HG03025 (cell line): ENCODE measurements at regions not wholly inside any gene's neighbourhood (a gene's known extent, or its start where the extent isn't known, plus 50 kb on each side); places are given as distances from the start of the nearest gene placed in this dataset.

Experiments
- ATAC-seq: cut with Tn5 transposase; IDR thresholded peaks from one replicate; pipeline ENCODE4 v1.9.1; 2021; ENCODE audit warnings: mild to moderate bottlenecking, moderate library complexity; ENCODE audit not compliant: unreplicated experiment, low FRiP score

DNA sequence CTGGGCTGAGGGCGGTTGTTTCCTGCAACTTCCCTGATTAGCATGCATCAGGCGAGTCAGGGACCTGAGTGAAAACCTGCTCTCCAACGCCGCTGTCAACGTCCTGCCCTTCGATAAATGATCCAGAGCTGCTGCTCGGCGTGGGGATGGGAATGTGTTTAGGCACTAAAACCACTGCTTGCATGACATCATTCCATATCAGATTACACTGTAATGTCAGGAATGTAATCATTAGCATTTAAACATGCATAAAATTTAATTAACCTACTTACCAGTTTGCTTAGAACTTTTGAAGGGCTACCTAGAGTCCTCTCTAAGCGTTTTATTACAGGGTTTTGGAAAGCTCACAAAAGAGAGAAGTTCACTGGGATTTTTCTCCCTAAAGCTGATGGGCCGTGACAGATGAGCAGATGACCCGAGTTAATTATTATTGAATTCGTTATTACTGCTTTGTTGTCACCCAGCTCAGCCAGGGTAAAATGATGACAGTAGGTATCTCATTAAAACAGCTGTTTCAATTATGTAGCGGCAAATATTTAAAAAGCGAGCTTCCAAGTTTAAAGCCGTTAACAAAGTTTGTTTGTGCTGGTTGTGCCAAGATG lies 685.6 kb upstream of the SALL3 start:
- no peak for ATAC-seq

DNA sequence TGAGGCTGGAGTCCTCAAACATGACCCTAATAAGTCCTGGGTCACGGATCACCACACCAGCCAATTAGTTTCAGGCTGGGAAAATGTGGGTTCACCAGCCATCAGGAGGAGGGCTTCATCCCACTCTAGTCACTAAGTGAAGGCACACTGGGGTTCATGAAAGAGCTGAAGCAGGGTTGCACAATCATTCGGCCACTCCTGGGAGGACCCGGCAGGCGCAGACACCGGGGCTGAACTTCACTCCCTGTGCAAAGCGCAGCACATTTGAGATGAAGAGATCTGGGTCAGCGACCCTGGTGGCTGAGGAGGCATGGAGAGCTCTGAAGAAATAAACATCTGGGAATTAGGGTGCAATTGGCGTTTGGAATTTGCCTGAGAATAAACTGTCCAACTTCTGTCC lies 684.4 kb upstream of the SALL3 start:
- no peak for ATAC-seq

DNA sequence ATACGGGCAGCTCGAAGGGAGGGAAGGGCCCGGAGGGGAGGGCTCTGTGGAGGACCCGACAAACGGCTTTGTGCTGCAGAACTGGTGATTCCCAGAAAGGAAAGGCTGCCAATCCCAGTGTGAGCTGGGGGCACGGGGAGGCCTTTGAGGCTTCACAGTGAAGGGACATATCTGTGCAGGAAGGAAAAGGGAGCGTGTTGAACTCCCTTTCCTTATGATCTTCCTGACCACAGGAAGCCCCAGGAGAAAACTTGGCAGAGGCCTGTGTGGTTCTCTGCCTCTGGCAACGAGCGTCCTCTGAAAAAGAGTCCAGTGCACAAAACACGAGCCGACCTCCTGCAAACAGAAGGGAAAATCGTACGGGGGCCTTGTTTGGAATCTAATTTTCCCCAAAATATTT lies 683.5 kb upstream of the SALL3 start:
- ATAC-seq = no peak

DNA sequence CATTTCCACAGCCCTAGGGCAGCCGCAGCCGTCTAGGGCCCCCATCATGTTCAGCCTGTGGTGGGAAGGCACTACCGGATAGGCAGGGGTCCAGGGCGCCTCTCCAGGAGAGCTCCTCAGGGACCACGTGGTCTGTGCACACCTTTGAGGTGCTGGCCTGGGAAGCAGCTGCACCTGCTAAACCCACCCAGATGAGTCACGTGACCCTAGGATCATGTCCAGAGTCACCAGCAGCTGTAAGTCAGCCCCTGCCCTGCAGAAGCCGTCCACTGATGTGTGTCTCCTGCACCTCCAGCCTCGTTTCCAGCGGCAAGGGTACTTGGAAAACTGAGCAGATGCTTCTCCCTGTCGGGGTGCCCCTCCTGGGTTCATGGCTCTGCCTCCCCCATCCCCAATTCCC lies 682.6 kb upstream of the SALL3 start:
- ATAC-seq = no peak

DNA sequence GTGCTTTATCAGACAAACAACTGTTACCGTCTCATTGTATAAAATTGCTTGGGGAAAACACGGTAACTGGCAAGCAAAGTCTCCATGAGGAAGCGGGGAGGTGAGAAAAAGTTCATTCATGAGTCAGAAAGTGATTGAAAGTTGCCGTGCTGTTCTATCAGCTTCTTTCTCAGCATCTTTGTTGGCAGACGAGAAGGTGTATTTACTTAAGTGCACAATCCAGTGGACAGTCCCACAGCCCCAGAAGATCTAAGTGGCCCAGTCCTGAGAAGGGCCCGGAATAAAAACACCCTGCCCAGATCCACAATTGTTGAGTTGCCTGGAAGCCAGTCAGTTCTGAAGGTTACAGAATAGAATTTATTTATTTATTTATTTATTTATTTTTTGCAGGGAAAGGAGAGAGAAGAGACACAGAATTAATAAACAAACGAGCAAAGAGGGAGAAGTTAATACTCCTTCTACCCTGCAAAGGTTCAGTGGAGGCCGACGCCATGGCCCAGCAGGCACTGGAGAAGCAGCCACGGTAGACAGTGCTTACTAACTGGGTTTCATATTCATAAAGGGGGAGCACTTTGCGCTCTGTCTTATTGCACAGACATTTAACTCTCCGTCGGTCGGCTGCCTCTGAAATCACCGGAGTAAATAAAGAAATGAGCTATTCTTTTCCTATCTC lies 676.0 kb upstream of the SALL3 start:
- ATAC-seq = no peak

DNA sequence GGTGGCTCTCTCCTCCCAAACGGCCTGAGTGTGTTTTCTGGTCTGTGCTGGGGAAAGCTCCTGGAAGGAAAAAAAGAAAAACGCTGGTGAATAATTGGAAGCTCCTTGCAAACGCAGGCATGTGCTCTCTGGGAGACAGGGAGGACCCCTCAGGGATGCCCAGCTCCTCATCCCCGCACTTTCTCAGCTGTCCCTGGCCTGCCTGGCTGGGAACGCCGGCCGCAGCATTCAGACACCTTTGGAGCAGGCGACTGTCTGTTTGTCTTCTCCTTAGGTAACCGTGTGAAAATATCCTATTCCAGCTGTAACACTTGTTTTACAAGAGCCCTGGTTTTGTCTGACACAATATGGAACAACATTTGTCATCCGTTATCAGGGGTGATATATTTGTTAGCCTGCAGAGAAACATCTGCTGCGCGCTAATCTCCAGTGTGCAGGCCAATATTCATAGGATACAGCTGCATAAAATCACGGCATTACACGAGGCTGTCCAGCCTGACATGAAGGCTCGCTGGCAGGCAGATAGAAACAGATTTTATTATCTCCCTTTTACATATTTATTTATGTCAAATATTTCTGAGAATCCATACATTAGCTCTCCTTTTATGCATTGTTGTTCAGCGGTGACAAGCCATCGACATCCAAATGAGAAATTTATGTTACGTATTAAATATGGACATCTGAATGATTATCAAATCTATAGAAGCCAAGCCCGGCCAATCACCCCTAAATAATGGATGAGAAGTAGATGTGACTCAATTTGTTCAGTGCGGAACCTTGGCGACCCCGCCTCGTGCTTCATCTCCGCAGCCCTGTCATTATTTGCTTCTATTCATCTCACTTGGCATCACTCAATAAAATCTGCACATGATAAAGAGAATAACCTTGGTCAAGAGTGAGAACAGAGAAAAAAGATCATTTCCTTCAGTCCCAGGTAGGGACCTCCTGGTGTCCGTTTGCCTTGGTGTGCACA lies 675.1 kb upstream of the SALL3 start:
- ATAC-seq = no peak

GRCh38 chr18:78305789-78306188 lies 673.8 kb upstream of the SALL3 start:
- ATAC-seq = no peak

GRCh38 chr18:78309307-78309706 lies 670.3 kb upstream of the SALL3 start:
- ATAC-seq = no peak

- no peak for ATAC-seq
These were observed 669.7 kb upstream of the SALL3 start for GRCh38 chr18:78309924-78310323.

DNA sequence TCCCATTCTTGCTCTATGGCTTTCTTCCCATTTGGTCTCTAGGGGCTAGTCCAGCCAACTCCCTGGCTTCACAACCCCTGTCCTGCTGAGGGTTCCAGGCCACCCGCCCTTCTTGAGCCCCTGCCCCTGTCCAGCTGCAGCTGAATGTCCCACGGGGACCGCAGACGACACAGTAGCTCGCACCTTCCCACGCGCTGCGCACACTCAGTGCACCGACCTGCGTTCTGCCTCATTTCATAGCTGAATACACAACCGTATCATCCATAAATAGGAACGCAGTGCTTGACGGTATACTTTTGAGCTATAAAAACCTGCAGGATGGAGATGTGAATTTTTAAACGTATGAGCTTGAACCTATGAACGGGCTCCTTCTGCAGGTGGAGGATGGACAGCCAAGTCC lies 660.4 kb upstream of the SALL3 start:
- ATAC-seq = no peak

DNA sequence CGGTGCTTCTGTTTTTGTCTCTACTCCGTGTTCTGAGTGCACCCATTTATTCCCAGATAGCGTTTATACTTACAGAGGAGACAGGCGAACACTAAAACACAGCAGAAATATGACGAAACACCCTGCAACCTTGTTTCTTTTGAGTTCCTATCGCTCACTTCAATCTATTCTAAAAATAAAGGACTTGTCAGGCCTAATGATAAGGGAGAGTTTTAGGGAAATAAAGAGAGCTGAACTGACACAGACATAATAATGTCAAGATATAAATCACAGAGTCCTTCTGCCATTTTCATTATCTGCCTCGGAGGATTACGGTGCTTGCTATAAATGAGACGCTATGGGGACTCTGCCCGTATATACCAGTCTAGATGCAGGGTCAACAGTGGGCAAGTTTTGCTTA lies 659.7 kb upstream of the SALL3 start:
- no peak for ATAC-seq

GRCh38 chr18:78321402-78321801 lies 658.2 kb upstream of the SALL3 start:
- no peak for ATAC-seq

GRCh38 chr18:78323453-78324197 lies 656.0 kb upstream of the SALL3 start:
- no peak for ATAC-seq

DNA sequence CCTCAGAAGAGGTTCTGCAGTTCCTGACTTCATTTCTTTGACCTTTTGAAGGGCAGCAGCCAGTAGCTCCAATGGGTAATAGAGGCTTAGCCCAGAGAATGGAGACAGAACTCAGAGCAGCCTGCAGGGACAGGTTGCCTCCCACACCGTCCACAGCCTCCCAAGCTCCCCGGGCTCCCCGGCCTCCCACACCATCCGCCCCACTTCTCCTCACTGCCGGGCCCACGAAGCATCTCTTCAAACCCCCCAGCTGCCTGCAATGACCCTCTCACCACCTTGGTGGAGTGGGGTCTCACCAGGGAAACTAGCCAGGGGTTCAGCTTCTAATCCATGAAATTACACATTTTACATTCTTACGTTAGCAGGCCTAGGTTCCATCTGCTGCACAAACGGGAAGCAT lies 652.0 kb upstream of the SALL3 start:
- ATAC-seq = no peak

- no peak for ATAC-seq
These were observed 648.9 kb upstream of the SALL3 start for GRCh38 chr18:78330766-78331165.

- ATAC-seq = no peak
These were observed 626.7 kb upstream of the SALL3 start for GRCh38 chr18:78352910-78353309.

DNA sequence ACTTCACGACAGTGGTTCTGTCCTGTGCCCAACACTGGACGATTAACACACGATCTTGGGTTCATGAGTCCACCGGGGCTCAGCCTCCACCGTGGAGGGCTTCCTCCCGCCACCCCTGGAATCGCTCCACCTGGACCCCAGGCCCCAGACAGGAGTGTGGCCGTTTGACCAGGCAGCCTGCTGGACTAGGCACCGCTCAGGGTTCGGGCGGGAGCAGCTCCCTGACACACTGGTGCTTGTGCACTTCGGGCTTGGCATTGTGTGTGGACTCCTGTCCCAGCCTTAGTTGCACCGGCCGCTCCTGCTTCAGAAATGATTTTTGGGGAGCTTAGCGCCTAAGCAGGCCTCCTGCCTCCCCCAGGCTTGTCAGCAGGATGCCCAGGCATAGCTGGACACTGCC lies 617.4 kb upstream of the SALL3 start:
- ATAC-seq = no peak

DNA sequence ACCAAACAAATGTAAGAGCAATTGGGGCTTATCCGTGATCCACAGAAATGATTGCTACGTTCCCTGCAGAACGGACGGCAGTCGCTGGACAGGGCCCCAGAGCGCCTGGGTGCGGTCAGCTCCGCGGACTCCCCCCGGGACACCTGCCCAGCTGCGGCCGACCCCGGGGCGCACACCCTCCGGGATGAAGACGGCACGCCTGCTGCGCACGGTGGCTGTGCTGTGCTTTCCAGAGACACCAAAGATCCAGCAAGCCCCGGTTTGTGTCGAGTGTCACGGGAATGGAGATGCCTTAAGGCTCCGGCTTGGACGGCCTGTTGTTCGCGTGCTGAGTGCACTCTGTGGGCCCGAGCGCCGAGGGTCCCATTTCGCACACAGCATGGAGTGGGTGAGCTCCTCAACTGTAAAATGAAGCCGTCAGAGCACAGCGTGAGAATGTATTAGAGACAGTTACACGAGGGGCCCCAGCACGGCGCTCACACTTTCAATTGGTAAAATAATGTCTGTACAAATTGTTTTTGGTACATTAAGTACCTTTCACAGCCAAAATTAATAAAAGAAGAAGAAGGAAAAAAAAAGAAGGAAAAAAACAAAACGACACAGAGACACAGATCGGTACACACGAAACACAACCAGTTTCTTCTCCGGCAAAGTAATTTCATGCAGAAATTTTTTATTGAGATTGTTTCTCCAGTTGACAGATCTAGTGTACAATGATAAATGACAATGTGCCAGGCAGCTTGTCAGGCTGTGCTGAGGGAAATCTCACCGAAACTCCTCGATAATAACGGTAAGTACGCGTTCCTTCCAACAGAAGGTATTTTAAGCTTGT lies 615.8 kb upstream of the SALL3 start:
- no peak for ATAC-seq

GRCh38 chr18:78364388-78364960 lies 615.1 kb upstream of the SALL3 start:
- no peak for ATAC-seq

DNA sequence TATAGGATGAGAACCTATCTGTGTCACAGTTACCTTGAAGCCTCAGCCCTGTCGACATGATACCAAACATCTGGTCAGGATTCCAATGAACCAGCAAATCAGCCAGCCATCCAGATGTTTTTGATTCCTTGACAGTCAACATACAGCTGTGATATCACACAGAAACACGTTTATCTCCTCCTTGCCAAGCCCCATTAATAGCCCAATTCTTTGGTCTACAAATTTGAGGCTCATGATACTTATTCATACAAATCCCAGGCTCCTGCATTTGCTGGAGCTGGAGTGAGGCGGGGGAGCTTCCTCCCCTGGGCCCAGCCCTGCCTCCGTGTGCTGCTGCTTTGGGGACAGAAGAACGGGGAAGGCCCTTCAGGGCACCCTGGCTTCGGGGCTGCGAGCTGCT lies 611.6 kb upstream of the SALL3 start:
- no peak for ATAC-seq
